GM18498 (cell line): ENCODE measurements at regions not wholly inside any gene's neighbourhood (a gene's known extent, or its start where the extent isn't known, plus 50 kb on each side); places are given as distances from the start of the nearest gene placed in this dataset.

Source experiments
- ATAC-seq: cut with Tn5 transposase; IDR thresholded peaks from one replicate; pipeline ENCODE4 v1.9.1; 2021; ENCODE audit warnings: mild to moderate bottlenecking, moderate library complexity; ENCODE audit not compliant: unreplicated experiment

- ATAC-seq: no peak
Observed at GRCh38 chr1:65090406-65090805, 57.6 kb upstream of the AK4 start.

GRCh38 chr1:65092691-65093090, 55.3 kb upstream of the AK4 start:
- ATAC-seq: no peak

DNA sequence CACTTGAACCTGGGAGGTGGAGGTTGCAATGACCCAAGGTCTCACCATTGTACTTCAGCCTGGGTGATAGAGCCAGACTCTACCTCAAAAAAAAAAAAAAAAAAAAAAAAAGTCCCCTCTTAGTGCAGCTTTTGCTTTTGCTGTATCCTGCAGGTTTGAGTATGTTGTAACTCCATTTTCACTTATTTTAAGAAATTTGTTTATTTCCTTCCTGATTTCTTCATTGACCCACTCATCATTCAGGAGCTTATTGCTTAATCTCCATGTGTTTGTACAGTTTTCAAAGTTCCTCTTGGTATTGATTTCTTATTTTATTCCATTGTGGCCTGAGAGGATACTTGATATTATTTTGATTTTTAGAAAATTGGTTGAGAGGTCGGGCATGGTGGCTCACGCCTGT, 50.9 kb upstream of the AK4 start:
- ATAC-seq: no peak
